ENCODE measurements at regions not wholly inside any gene's neighbourhood (a gene's known extent, or its start where the extent isn't known, plus 50 kb on each side); places are given as distances from the start of the nearest gene placed in this dataset.
"Not testable (repeated sequence)": the region's sequence is repeated elsewhere in the genome, so short reads cannot be mapped to it uniquely, and the experiment has no call there.

DNA sequence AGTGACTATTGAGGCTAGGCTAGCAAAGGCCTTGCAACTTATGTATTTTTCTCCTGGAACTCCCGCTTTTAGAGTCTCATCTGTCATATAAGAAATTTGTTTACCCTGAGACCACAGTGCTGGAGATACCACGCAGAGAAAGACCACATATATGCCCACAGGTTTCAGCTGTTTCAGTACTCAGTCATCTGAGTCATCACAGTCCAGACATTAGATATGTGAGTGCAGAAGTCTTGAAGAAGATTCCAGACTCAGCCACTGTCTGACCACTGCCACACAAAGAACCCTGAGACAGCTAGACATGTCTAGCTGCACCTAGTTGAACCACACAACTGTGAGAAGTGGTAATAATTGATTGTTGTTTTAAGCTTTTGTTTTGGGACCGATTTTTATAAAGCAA lies 648.3 kb downstream of the EPM2A start:
- DNase-seq = no peak

DNA sequence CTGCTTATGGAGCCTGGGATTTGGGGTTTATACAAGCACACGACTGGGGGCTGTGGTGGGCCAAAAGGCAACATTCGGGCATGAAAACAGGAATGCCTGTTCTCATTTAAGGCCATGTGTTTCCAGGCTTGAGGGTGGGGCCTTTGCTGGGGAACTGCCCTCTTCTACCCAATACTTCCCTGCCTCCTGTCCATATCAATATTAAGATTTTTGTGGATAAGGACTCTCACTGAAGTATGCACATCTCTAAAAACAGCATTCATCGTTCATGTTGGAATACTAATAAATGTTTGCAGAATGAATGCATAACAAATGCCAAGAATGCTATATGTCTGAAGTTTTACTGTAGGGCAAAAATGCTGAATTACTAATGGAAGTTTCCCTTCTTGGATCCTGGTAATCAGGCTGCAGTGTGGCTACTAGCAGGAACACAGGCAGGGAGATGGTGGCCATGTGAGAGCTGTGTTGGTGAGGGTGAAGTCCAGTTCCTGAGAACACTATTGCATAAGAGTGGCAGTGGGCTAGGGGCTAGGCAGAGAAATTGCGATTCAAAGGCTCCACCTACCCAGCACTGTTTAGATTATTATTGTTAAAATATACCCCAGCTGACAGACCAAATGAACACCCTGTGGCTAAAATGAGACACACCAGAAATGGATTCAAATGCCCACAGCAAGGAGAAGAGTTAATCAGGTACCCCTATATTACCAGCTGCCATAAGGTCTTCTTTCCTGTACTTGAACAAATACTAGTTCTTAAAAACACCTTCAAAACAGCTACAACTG lies 644.3 kb downstream of the EPM2A start:
- no peak for DNase-seq

DNA sequence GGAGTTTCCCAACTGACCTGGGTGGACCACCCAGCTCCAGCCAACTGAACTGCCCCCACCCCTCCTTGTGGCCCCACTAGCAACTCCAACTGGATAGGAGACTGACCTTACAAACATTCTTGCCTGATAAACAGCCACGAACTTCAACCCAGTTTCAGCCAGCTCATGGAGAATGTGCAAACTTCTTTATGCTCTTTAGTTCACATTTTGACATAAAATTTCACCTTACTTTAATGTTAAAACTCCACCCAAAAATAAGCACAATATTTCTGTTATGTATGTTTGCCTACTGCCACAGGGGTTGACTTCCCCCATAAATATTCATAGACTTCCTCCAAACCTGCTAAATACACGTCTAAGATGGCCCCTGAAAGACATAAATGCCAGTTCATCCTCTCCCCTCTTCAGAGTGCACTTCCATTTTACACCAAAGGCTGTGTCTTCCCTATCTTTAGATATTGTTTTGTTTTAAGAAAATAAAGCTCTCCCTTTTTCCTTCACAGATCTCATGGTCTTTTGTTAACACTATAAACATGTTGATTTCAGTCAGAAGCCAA lies 643.7 kb downstream of the EPM2A start:
- no peak for DNase-seq

- no peak for DNase-seq
These were observed 642.8 kb downstream of the EPM2A start for GRCh38 chr6:145092554-145092953.

- no peak for DNase-seq
These were observed 642.1 kb downstream of the EPM2A start for GRCh38 chr6:145093226-145093625.

GRCh38 chr6:145096846-145097245 lies 638.5 kb downstream of the EPM2A start:
- DNase-seq = no peak

- not testable (repeated sequence) for DNase-seq
These were observed 637.2 kb downstream of the EPM2A start for GRCh38 chr6:145098127-145098526.

DNA sequence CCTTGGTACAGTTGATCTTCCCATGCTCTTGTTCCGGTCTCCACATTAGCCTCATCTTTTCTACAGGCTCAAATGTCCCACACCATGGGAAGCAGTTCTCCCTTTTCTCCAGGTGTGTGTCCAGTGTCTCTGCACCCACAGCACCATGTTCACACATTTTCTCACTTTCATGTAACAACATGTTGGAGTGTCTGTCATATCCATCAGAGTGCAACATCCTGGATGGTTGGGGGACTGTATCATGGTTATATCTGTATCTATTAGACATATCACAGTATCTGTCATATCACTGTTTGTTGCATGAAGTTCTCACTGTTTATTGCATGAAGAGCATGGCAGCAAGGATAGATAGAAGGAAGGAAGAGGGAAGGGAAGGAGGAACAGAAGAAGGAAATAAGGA lies 635.6 kb downstream of the EPM2A start:
- DNase-seq = no peak

DNA sequence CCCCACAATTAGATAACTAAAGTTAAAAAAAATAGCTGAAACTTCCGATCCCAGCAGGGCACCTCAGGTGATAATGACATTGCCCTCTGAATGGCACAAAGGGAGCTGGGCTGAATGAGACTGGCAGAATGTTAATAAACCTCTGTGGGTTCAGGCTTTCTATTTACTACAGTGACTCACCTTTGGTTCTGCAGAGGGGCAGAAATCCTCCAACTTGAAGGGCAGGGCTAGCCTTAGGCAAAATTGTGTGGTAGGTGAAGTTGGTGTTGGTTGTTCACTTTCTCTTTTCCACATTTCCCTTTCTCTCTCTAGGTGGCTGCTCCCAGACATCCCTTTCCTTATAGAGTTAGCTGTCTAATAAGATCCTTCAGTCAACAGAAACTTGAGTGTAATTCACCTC lies 625.2 kb downstream of the EPM2A start:
- DNase-seq = no peak

GRCh38 chr6:145111407-145111806 lies 623.9 kb downstream of the EPM2A start:
- not testable (repeated sequence) for DNase-seq

DNA sequence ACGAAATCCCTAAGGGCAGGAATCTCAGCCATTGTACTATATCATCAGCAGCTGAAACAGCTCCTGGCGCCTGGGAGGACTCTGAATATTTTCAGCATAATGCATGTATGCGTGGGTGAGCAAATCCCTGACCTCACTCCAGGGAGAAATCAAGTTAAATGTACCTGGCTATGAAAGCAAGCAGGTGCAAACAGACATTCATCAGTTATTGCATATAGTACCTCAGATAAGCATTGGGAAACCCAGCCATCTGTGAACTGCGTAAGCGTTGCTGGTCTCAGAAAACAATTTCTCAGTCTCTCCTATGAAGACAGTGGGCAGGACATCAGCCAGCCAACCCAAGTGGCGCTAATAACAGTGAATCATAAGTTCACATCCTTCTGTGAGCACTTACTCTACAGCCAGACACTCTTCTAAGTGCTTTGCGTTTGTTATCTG lies 622.6 kb downstream of the EPM2A start:
- no peak for DNase-seq

DNA sequence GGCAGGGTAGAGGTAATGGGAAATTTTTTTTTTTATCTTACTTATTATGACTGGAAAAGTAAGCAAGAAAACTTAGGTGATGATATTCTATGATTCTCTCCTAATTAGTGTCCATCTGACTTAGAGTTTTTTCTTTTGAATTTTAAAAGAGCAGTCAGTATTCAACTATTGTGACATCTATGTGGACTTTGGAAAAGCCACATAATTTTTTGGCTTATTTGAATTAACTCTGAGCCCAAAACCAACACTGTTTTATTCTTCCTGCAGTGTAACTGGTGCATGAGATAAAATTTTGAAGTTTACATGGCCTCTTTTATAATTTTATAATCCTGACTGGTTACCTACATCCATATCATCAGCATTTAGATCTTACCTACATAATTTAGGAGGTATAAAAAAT lies 619.7 kb downstream of the EPM2A start:
- DNase-seq = no peak

GRCh38 chr6:145116591-145117178 lies 618.6 kb downstream of the EPM2A start:
- DNase-seq = no peak

- no peak for DNase-seq
These were observed 617.1 kb downstream of the EPM2A start for GRCh38 chr6:145118224-145118623.

DNA sequence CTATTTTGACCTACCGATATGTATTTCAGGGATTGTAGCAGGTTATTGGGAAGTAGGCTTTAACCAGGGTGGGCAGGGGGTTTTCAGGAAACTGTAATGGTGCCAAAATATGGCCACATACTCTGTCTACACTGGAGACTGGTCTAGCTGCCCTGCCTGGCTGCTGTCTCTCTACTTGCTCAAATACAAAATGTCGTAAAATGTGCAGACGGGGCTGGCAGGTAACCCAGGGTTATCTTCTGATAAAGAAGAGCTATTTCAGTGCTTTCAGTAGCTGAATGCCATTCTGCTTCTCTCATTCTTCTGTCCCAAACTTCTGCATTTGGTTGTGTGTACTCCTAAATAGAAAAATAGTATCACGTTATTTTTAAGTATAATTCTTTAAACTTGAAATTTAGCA lies 616.2 kb downstream of the EPM2A start:
- no peak for DNase-seq

DNA sequence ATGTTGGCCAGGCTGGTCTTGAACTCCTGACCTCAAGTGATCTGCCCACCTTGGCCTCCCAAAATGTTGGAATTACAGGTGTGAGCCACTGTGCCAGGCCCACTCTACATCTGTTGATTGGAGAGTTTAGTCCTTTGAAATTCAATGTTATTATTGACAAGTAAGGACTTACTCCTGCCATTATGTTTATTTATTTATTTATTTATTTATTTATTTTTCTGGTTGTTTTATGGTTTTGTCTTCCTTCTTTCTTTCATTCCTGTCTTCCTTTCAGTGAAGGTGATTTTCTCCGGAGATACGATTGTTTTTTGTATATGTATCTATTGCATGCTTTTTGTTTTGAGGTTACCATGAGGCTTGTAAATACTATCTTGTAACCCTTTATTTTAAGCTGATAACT lies 602.6 kb downstream of the EPM2A start:
- no peak for DNase-seq

- no peak for DNase-seq
These were observed 599.6 kb downstream of the EPM2A start for GRCh38 chr6:145135702-145136101.

DNA sequence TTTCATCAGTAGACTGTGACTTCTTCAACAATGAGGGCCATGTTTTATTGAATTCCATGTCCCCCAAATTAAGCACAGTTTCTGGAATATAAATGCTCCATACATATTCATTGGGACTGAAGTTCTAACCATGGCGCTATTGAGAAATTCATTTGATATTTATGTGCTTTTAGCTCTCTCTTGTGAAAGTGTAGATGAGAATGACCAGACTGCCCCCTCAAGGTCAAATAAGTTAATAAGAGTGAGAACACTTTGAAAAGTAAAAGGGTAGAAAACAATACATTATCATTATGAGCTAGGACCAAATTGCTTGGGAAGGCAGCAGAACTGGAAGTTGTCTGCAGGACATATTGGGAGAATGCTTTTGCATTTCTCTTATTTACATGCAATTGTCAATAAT lies 597.9 kb downstream of the EPM2A start:
- DNase-seq = no peak

- DNase-seq = peak; percentile 66
These were observed 596.7 kb downstream of the EPM2A start for GRCh38 chr6:145138469-145139139.

- DNase-seq = peak; percentile 55
These were observed 596.0 kb downstream of the EPM2A start for GRCh38 chr6:145139140-145139850.

DNA sequence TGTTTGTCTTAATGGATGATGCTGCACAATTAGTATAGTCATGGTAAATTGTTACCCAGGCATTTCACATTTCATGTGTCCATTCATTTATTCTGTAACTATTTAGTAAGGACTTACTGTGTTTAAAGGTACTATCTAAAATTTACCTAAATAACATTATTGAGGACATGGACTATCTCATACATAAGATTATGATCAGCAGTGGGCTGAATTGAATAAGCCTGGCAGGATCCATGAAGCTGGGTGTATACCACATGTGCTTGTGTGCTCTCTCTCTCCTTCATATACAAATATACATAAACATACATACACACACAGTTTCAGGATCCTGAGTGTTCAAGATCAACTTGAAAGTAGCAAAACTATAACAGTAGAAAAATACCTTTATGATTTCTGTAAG lies 595.4 kb downstream of the EPM2A start:
- DNase-seq = no peak

DNA sequence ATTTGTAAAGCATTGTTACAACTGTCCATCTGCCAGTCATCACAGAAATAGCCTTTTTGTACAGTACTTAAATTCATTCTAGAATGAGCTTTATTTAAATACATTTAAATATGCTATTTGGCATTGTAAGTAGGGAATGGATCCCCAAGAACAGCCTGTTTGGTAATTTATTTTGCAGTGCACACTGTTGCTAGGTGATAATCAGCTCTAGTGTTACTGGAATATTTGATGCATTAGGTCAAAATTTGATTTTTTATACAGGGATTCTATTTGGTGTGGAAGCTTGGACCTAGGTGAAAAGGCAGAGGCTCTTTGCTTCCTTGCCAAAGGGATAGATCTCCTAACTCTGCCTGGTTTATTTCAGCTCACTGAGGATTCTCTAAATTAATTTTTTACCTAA lies 593.7 kb downstream of the EPM2A start:
- DNase-seq = no peak

DNA sequence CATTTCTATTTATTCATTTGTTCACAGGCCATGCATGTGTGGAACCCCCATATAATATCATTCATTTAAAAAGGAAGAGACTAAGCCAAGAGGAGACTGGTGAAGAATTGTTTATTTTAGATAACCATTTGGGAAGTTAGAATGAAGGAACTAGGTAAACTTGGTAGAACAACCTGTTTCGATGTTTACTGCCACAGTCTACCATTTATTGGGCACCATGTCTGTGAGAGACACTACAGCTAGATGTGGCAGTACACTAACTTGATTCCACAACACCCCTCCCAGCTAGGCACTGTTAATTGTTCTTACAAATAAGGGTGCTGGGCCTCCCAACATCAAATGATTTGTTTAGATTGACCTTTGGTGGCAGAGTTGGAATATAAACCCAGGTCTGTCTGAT lies 592.4 kb downstream of the EPM2A start:
- DNase-seq = no peak

Measured in retina (tissue), 1 donor.